H4 (cell line): ENCODE measurements at regions not wholly inside any gene's neighbourhood (a gene's known extent, or its start where the extent isn't known, plus 50 kb on each side); places are given as distances from the start of the nearest gene placed in this dataset.

Experiments used
- DNase-seq: peaks from one replicate; pipeline ENCODE4 v3.0.0-alpha.2; 2015; ENCODE audit warnings: low spot score

GRCh38 chr4:137632842-137633241 lies 100.5 kb upstream of the PCDH18 start:
- DNase-seq = no peak

- no peak for DNase-seq
Measured at GRCh38 chr4:137631605-137632004, 99.3 kb upstream of the PCDH18 start.

- no peak for DNase-seq
Measured at GRCh38 chr4:137630252-137630651, 98.0 kb upstream of the PCDH18 start.

- DNase-seq = no peak
Measured at GRCh38 chr4:137627739-137628460, 95.6 kb upstream of the PCDH18 start.

- no peak for DNase-seq
Measured at GRCh38 chr4:137626942-137627738, 94.8 kb upstream of the PCDH18 start.

GRCh38 chr4:137623013-137623412 lies 90.7 kb upstream of the PCDH18 start:
- DNase-seq = peak; percentile 31

- no peak for DNase-seq
Measured at GRCh38 chr4:137621056-137621455, 88.8 kb upstream of the PCDH18 start.

- DNase-seq = peak; percentile 20
Measured at GRCh38 chr4:137614491-137614890, 82.2 kb upstream of the PCDH18 start.

- DNase-seq = no peak
Measured at GRCh38 chr4:137611998-137612700, 79.9 kb upstream of the PCDH18 start.

- DNase-seq = no peak
Measured at GRCh38 chr4:137610960-137611359, 78.7 kb upstream of the PCDH18 start.

GRCh38 chr4:137609718-137610430 lies 77.6 kb upstream of the PCDH18 start:
- DNase-seq = peak; percentile 50

GRCh38 chr4:137608085-137608484 lies 75.8 kb upstream of the PCDH18 start:
- no peak for DNase-seq

- no peak for DNase-seq
Measured at GRCh38 chr4:137602436-137602835, 70.1 kb upstream of the PCDH18 start.

GRCh38 chr4:137601934-137602333 lies 69.6 kb upstream of the PCDH18 start:
- no peak for DNase-seq

GRCh38 chr4:137599734-137600133 lies 67.4 kb upstream of the PCDH18 start:
- DNase-seq = no peak

- no peak for DNase-seq
Measured at GRCh38 chr4:137597752-137598430, 65.6 kb upstream of the PCDH18 start.

GRCh38 chr4:137587796-137588195 lies 55.5 kb upstream of the PCDH18 start:
- no peak for DNase-seq

- no peak for DNase-seq
Measured at GRCh38 chr4:137583671-137584070, 51.4 kb upstream of the PCDH18 start.
